22Rv1 (cell line): ENCODE measurements at regions not wholly inside any gene's neighbourhood (a gene's known extent, or its start where the extent isn't known, plus 50 kb on each side); places are given as distances from the start of the nearest gene placed in this dataset.
"Not testable (repeated sequence)": the region's sequence is repeated elsewhere in the genome, so short reads cannot be mapped to it uniquely, and the experiment has no call there.

Experiments used
- H3K27ac ChIP-seq: fragments of 450-650 bp; 2 replicates; pipeline ENCODE4 v1.5.1; 2017
- CTCF ChIP-seq: fragments of 450-650 bp; IDR thresholded peaks from 2 replicates; pipeline ENCODE4 v1.5.1; 2017; ENCODE audit warnings: mild to moderate bottlenecking
- ZFX ChIP-seq: fragments of 450-650 bp; IDR thresholded peaks from 2 replicates; pipeline ENCODE4 v1.6.1; 2017; ENCODE audit warnings: antibody characterized with exemption, borderline replicate concordance

- no peak overlapping the region for H3K27ac ChIP-seq
- TF ChIP-seq CTCF: no peak
- no peak for TF ChIP-seq ZFX
Observed at GRCh38 chrX:56343219-56343618, 111.1 kb downstream of the KLF8 start.

GRCh38 chrX:56343664-56344063, 111.5 kb downstream of the KLF8 start:
- H3K27ac ChIP-seq: no peak overlapping the region
- no peak for TF ChIP-seq CTCF
- no peak for TF ChIP-seq ZFX

GRCh38 chrX:56358145-56358544, 126.0 kb downstream of the KLF8 start:
- not testable (repeated sequence) for H3K27ac ChIP-seq

- not testable (repeated sequence) for H3K27ac ChIP-seq
Observed at GRCh38 chrX:56365171-56365570, 133.0 kb downstream of the KLF8 start.

GRCh38 chrX:56366901-56367300, 134.7 kb downstream of the KLF8 start:
- TF ChIP-seq CTCF (no peak), ZFX (no peak)
- no peak overlapping the region for H3K27ac ChIP-seq

- no peak overlapping the region for H3K27ac ChIP-seq
- TF ChIP-seq ZFX (no peak), CTCF (no peak)
Observed at GRCh38 chrX:56368962-56369361, 136.8 kb downstream of the KLF8 start.

GRCh38 chrX:56379984-56380780, 148.0 kb downstream of the KLF8 start:
- not testable (repeated sequence) for H3K27ac ChIP-seq

- TF ChIP-seq ZFX (no peak), CTCF (no peak)
Observed at GRCh38 chrX:56382278-56382677, 150.1 kb downstream of the KLF8 start.

GRCh38 chrX:56385336-56385735, 153.2 kb downstream of the KLF8 start:
- TF ChIP-seq CTCF (no peak), ZFX (no peak)

More at GRCh38 chrX:56382278-56382677, 150.1 kb downstream of the KLF8 start:
- H3K27ac ChIP-seq: no peak overlapping the region

More at GRCh38 chrX:56385336-56385735, 153.2 kb downstream of the KLF8 start:
- no peak overlapping the region for H3K27ac ChIP-seq
